ENCODE measurements at regions not wholly inside any gene's neighbourhood (a gene's known extent, or its start where the extent isn't known, plus 50 kb on each side); places are given as distances from the start of the nearest gene placed in this dataset.
"Not testable (repeated sequence)": the region's sequence is repeated elsewhere in the genome, so short reads cannot be mapped to it uniquely, and the experiment has no call there.

DNA sequence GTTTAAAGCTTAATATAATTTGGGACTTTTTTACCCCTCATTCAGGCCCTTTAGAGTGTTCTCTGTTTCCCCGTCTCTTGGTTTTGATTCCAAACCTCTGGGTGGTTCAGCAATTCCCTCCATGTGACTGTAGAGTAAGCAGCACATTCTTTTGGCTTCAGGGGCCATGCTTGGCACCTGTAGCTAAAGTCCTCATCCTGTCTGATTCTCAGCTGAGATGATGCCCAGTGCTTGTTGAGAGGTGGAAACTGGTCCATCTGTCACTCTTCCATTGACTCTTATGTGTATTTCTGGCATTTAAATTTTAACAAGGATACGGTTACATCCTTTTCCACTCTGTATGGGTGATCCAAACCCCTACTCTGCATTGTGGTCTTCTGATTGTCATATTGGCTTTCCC, 127.1 kb downstream of the DIO2 start:
- H3K27ac Mint-ChIP-seq = no peak overlapping the region
- peaks cover 7% of the 10 kb centered on the region for H3K9me3 Mint-ChIP-seq

DNA sequence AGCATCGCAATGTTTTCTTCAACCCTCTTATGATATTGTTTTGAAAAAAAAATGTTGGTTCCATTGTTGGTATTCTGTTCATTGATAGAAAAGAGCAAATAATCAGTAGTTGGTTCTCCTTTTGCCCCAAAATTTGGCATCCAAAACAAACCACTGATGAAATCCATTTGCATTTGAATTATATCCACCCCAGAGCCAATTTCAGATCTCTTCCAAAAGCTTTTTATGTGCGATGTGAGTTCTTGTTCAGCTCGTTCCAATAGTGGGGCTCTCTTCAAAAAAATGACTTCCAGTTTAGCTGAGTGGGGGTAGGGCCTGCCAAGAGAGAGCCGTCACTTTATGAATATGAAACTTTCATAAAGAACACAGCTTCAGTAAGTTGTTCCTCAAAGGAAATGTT, 130.7 kb downstream of the DIO2 start:
- Mint-ChIP-seq H3K4me1 (no peaks in the 10 kb centered on the region), H3K4me3 (no peak overlapping the region), H3K36me3 (no peaks in the 10 kb centered on the region), H3K27me3 (no peaks in the 10 kb centered on the region), H3K27ac (no peak overlapping the region), H3K9me3 (peaks cover 11% of the 10 kb centered on the region)

More for the DNA sequence above, 127.1 kb downstream of the DIO2 start:
- no peaks in the 10 kb centered on the region for H3K27me3 Mint-ChIP-seq
- H3K4me3 Mint-ChIP-seq = no peak overlapping the region
- no peaks in the 10 kb centered on the region for H3K36me3 Mint-ChIP-seq
- H3K4me1 Mint-ChIP-seq = no peaks in the 10 kb centered on the region

DNA sequence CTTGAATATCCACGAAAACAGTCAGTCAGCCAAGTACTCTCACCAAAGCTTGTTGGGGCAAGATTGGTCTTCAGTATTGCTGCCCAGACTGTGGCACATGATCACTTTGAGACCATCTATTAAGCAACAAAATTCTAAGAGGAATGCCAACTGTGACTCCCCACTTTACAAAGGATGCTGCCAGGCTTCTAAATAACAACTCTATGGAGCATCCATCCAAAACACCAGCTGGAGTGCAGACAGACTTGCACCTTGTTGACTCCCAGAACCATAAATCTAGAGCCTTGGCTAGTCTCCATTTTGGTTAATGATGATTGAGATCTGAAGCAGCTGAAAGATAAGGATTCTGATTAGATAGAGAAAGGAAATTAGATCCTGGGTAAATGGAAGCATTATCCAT, 132.8 kb downstream of the DIO2 start:
- H3K27me3 Mint-ChIP-seq = no peaks in the 10 kb centered on the region
- no peak overlapping the region for H3K4me3 Mint-ChIP-seq
- peaks cover 21% of the 10 kb centered on the region for H3K9me3 Mint-ChIP-seq
- H3K27ac Mint-ChIP-seq = no peak overlapping the region
- H3K36me3 Mint-ChIP-seq = no peaks in the 10 kb centered on the region
- H3K4me1 Mint-ChIP-seq = no peaks in the 10 kb centered on the region

DNA sequence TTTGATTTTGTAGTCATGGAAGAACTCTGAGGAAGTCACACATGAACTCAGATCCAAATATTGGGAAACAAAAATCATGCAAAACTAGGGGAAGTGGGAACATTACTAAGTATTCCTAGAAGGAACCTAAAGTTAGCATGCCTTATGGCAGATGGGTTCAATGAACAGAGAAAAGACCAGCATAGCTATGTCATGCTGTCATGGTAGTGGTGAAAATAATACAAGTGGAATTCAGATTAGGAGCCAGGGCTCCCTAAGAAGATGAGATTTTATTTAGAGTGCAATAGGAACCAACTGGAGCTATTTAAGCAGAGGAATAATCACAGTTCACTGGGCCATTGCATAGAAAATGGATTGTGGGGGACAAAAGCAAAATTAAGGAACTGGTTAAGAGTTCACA, 134.0 kb downstream of the DIO2 start:
- H3K4me3 Mint-ChIP-seq = no peak overlapping the region
- H3K27ac Mint-ChIP-seq = no peak overlapping the region
- no peaks in the 10 kb centered on the region for H3K36me3 Mint-ChIP-seq
- H3K27me3 Mint-ChIP-seq = no peaks in the 10 kb centered on the region
- no peaks in the 10 kb centered on the region for H3K4me1 Mint-ChIP-seq
- H3K9me3 Mint-ChIP-seq = peaks cover 29% of the 10 kb centered on the region

DNA sequence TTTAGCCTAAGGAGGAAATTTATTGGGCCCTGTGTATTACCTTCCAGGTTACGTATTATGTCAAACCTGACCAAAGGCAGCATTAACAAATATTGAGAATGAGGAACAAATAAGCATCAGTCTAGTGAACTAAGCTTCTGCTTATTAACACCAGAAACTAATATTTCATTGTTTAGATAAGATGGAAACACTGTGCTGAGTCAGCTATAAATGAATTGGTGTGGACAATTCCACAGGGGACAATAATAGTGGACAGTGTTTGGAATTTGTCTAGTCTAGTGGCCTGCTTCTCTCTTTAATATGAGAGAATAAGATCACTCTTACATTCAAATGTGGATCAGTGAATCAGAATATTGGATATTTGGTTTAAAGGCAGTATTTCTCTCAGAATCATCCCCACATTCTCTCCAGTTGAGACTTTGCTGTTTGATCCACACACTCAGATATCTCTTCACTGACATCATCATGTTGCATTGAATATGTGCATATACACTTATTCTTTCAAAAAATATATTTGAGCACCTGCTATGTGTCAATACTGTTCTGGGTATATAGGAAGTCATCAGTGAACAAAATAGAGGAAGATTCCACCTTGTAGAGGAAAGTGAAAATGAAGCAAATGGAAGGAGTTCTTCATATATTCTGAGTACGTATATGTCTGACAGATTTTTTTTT, 136.3 kb downstream of the DIO2 start:
- H3K36me3 Mint-ChIP-seq = no peaks in the 10 kb centered on the region
- H3K4me1 Mint-ChIP-seq = no peaks in the 10 kb centered on the region
- H3K27me3 Mint-ChIP-seq = no peaks in the 10 kb centered on the region
- no peak overlapping the region for H3K27ac Mint-ChIP-seq
- H3K9me3 Mint-ChIP-seq = peaks cover 39% of the 10 kb centered on the region
- H3K4me3 Mint-ChIP-seq = no peak overlapping the region

DNA sequence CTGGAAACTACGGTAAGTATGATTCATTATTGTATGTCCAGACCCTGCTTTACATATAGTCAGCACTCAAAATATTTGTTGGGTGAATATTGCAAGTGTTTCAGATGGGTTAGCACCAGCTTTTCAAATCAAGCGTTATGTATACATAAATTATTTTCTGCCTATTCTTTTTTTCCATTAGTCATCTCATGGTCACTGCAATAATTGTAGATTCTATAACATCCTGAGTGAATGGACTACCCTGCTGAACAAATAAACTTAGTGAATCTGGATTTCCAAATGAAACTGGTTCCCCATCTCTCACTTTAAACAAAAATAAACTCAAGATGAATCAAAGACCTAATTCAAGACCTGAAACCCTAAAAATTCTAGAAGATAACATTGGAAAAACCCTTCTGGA, 152.3 kb downstream of the DIO2 start:
- no peaks in the 10 kb centered on the region for H3K4me1 Mint-ChIP-seq
- H3K36me3 Mint-ChIP-seq = no peaks in the 10 kb centered on the region
- no peak overlapping the region for H3K4me3 Mint-ChIP-seq
- peaks cover 5% of the 10 kb centered on the region for H3K9me3 Mint-ChIP-seq
- H3K27me3 Mint-ChIP-seq = no peaks in the 10 kb centered on the region
- H3K27ac Mint-ChIP-seq = no peak overlapping the region

DNA sequence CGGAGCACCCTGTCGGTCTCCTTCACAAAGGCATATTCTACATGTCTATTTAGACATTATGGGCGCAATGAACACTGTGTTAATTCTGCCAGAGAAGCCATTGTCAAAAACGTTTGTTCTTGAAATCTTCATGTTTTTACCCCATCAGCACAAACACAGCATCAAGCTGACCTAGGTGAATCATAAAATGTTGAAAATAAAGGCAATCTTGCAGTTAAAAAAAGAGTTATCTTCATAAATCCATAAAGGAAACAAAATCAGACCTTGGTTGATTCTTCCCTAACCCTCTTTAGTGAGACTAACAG, 154.9 kb downstream of the DIO2 start:
- no peak overlapping the region for H3K27ac Mint-ChIP-seq
- H3K4me1 Mint-ChIP-seq = no peaks in the 10 kb centered on the region
- no peaks in the 10 kb centered on the region for H3K9me3 Mint-ChIP-seq
- no peak overlapping the region for H3K4me3 Mint-ChIP-seq
- H3K27me3 Mint-ChIP-seq = no peaks in the 10 kb centered on the region
- H3K36me3 Mint-ChIP-seq = no peaks in the 10 kb centered on the region

DNA sequence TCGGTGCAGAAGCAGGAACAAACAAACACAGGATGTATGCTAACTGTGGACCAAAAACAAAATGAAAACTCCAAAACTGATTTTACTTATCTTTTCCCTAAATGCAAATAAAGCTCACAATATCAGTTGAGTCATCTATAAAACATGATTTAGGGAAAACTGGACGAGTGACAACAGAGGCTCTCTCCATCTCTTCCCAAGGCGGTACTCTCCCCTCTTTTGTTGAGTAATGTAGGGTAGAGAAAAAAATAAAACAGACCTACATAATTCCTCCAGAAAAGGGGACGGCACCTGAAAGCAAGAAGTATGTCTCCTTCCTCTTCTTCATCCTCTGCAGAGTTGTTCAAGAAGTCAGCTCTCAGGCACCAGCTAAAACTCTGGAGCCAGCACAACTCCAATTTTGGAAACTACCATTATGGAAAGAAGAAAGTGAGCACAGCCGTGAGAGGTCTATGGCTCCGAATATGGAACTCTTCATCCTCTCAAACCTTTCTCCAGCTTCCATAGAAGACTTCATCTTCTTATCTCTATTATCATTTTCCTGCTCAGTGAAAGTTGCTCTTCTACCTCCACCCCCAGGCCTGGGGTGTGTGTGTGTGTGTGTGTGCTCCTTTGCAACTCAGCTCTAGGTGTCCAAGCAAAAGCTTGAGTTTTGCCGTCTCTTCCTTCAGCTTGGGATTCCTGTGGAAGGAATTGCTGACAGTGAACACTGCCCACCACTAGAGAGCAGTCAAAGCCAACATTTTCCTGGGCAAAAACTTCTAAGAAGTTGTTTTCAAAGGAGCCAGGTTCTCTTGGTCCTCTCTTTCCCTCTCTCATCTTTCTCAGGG, 155.4 kb downstream of the DIO2 start:
- Mint-ChIP-seq H3K9me3 (no peaks in the 10 kb centered on the region), H3K27ac (no peak overlapping the region), H3K27me3 (no peaks in the 10 kb centered on the region), H3K4me3 (no peak overlapping the region), H3K36me3 (no peaks in the 10 kb centered on the region), H3K4me1 (no peaks in the 10 kb centered on the region)

DNA sequence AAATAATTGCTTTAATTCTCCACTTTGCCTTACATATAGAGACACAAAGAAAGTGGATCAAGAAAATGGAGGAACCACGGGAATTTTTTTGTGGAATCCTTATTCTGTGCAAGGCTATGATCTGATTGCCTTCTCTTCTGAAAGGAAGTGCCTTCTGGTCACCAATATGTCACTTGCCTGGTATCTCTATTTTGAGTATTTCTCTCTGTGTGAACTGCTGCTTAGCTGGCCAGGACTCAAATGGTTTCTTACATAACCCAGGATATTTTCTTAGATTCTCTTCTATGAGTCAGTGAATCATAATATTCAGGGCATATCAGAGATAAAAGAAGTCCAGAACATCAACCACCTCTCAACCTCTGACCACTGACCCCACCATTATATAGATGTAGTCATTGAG, 156.1 kb downstream of the DIO2 start:
- no peaks in the 10 kb centered on the region for H3K4me1 Mint-ChIP-seq
- no peaks in the 10 kb centered on the region for H3K9me3 Mint-ChIP-seq
- H3K4me3 Mint-ChIP-seq = no peak overlapping the region
- no peaks in the 10 kb centered on the region for H3K27me3 Mint-ChIP-seq
- no peak overlapping the region for H3K27ac Mint-ChIP-seq
- no peaks in the 10 kb centered on the region for H3K36me3 Mint-ChIP-seq

DNA sequence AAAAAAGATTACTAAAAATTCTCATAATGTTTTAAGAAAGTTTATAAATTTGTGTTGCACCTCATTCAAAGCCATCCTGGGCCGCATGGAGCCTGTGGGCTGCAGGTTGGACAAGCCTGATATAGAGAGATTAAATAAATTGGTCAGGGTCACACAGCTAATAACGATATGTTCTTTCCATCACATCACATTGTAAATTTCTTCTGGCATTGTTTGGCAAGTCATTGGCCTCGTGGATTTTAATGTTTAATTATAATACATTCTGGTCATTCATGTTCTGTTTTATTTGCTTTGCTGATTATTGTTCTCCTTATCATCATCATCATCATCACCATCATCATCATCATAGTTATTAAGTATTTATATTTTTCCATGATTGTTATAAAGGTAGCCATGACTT, 157.3 kb downstream of the DIO2 start:
- no peaks in the 10 kb centered on the region for H3K9me3 Mint-ChIP-seq
- H3K27ac Mint-ChIP-seq = no peak overlapping the region
- no peaks in the 10 kb centered on the region for H3K36me3 Mint-ChIP-seq
- H3K4me3 Mint-ChIP-seq = no peak overlapping the region
- no peaks in the 10 kb centered on the region for H3K4me1 Mint-ChIP-seq
- no peaks in the 10 kb centered on the region for H3K27me3 Mint-ChIP-seq

DNA sequence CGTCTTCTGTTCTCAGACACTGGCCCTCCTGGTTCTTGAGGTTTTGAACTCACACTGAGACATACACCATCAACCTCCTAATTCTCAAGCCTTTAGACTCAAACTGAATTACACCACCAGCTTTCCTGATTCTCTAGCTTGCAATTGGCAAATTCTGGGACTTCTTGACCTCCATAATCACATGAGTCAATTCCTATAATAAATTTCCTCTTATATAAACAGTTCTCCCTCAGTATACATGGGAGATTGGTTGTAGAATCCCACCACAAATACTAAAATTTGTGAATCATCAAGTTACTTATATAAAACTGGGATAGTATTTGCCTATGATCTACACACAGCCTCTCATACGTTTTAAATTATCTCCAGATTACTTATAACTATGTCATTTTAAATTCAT, 162.2 kb downstream of the DIO2 start:
- H3K27ac Mint-ChIP-seq = no peak overlapping the region
- H3K4me3 Mint-ChIP-seq = no peak overlapping the region
- no peaks in the 10 kb centered on the region for H3K4me1 Mint-ChIP-seq
- no peaks in the 10 kb centered on the region for H3K36me3 Mint-ChIP-seq
- H3K9me3 Mint-ChIP-seq = no peaks in the 10 kb centered on the region
- no peaks in the 10 kb centered on the region for H3K27me3 Mint-ChIP-seq

DNA sequence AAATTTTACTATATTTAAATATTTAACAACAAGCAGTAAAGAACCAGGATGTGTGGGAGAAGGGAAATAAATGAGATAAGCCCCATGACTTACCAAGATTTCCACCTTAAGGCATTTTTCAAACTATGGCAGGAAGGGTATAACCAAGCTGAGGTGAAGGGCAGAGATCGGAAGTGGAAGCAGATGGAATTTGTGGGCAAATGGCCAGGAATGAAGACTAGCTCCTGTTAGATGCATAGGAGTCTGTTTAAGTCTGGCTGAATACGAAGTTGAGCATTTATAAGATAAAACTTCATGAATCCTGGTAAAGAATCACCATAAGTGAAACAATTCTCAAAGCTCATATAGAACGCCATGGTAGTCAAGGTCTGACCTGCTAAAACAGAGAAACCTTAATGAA, 163.5 kb downstream of the DIO2 start:
- no peak overlapping the region for H3K27ac Mint-ChIP-seq
- H3K36me3 Mint-ChIP-seq = no peaks in the 10 kb centered on the region
- no peaks in the 10 kb centered on the region for H3K4me1 Mint-ChIP-seq
- H3K4me3 Mint-ChIP-seq = no peak overlapping the region
- H3K9me3 Mint-ChIP-seq = no peaks in the 10 kb centered on the region
- no peaks in the 10 kb centered on the region for H3K27me3 Mint-ChIP-seq

DNA sequence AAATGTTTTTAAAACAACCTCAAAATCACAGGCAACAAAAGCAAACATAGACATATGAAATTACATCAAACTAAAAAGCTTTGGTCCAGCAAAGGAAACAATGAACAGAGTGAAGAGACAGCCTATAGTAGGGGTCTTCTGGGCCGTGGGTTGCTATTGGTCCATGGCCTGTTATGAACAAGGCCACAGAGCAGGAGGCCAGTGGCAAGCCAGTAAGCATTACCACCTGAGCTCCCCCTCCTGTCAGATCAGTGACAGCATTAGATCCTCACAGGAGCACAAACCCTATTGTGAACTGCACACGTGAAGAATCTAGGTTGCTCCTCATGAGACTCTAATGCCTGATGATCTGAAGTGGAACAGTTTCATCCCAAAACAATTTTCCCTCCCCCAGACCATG, 174.0 kb downstream of the DIO2 start:
- Mint-ChIP-seq H3K4me3 (no peak overlapping the region), H3K27ac (no peak overlapping the region), H3K27me3 (no peaks in the 10 kb centered on the region), H3K4me1 (no peaks in the 10 kb centered on the region), H3K9me3 (peaks cover 6% of the 10 kb centered on the region), H3K36me3 (no peaks in the 10 kb centered on the region)

DNA sequence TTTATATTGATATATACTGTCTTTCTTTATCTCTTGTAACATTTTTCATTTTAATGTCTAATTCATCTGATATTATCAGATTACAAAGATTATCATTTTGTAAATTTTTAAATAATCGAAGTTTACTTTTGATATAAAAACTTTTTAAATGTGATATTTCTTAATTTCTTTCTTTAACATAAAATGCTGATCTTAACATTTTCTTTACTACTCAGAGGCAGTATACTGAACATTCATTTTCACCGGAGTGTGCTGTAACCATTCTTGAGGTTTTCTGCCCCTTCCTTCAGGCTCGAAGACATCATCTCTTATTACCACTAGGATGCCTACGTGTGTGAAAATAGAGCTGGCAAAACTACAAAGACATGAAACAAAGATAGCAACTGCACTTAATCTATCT, 186.9 kb downstream of the DIO2 start:
- peaks cover 9% of the 10 kb centered on the region for H3K9me3 Mint-ChIP-seq
- no peaks in the 10 kb centered on the region for H3K36me3 Mint-ChIP-seq
- no peaks in the 10 kb centered on the region for H3K4me1 Mint-ChIP-seq
- no peaks in the 10 kb centered on the region for H3K27me3 Mint-ChIP-seq
- no peak overlapping the region for H3K4me3 Mint-ChIP-seq
- no peak overlapping the region for H3K27ac Mint-ChIP-seq

DNA sequence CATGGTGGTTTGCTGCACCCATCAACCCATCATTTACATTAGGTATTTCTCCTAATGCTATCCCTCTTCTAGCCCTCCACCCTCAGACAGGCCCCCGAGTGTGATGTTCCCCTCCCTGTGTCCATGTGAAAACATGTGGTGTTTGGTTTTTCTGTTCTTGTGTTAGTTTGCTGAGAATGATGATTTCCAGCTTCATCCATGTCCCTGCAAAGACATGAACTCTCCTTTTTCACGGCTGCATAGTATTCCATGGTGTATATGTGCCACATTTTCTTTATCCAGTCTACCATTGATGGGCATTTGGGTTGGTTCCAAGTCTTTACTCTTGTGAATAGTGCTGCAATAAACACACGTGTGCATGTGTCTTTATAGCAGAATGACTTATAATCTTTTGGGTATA, 192.8 kb downstream of the DIO2 start:
- H3K27ac Mint-ChIP-seq, H3K4me3 Mint-ChIP-seq, H3K4me1 Mint-ChIP-seq, H3K27me3 Mint-ChIP-seq, H3K9me3 Mint-ChIP-seq, H3K36me3 Mint-ChIP-seq: not testable (repeated sequence)

DNA sequence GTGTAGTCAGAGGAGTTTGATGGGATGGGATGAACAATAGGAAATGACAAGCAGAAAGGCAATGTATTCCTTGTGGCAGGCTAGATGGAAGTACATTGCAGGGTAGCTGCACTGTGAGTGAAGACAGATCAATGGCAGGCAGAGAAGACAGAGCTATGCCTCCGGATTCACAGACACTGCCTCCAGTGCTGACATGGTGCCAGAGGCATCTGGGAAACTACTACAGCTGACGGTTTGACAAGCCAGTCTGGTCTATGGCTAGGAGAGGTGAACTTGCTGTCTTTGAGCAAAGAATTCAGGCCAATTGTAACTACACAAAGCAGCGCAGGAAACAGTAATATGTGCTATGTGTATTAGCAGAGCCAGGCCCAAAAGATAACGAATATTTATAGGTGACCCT, 193.5 kb downstream of the DIO2 start:
- H3K27me3 Mint-ChIP-seq = no peaks in the 10 kb centered on the region
- peaks cover 9% of the 10 kb centered on the region for H3K9me3 Mint-ChIP-seq
- no peak overlapping the region for H3K27ac Mint-ChIP-seq
- H3K36me3 Mint-ChIP-seq = no peaks in the 10 kb centered on the region
- H3K4me3 Mint-ChIP-seq = no peak overlapping the region
- H3K4me1 Mint-ChIP-seq = no peaks in the 10 kb centered on the region

DNA sequence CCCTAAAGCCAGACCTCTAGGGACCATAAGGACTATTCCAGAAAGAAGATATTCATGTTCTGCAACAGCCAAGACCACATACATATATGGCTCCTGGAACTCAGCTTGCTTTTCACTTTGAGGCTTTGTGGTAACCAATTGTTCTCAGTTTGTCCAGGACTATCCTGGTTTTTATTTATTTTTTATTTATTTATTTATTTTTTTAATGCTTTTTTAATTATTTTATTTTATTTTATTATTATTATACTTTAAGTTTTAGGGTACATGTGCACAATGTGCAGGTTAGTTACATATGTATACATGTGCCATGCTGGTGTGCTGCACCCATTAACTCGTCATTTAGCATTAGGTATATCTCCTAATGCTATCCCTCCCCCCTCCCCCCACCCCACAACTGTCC, 201.1 kb downstream of the DIO2 start:
- not testable (repeated sequence) for H3K27me3 Mint-ChIP-seq, H3K4me3 Mint-ChIP-seq, H3K27ac Mint-ChIP-seq, H3K9me3 Mint-ChIP-seq, H3K4me1 Mint-ChIP-seq, H3K36me3 Mint-ChIP-seq

All from activated naive CD4-positive, alpha-beta T cell treated with anti-CD3 and anti-CD28 coated beads, Interleukin-2, amount 50 U/mL, for 24 hours (primary cell).